ENCODE measurements at regions not wholly inside any gene's neighbourhood (a gene's known extent, or its start where the extent isn't known, plus 50 kb on each side); places are given as distances from the start of the nearest gene placed in this dataset.

DNA sequence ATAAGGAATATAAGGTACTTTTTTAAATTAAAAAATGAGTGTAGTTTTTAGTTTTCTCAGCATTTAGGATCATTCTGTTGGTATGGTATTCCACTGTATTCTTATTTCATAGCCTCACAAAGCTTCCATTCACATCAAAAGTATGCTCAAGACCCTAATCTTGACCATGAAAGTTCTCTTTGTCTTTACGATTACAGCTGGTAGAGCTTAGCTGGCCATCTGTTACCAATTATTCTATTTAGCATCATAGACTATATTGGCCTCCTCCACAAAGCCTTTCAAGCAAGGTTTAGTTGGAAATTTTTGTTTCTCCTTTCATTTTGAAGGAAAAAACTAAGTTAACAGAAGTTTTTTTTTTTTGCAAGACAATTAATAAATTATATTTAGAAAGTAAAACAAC is 245.1 kb downstream of the KCTD12 start:
- peak; percentile 40 for DNase-seq (ENCODE audit: low read depth)
- TF ChIP-seq, protein P1, sequence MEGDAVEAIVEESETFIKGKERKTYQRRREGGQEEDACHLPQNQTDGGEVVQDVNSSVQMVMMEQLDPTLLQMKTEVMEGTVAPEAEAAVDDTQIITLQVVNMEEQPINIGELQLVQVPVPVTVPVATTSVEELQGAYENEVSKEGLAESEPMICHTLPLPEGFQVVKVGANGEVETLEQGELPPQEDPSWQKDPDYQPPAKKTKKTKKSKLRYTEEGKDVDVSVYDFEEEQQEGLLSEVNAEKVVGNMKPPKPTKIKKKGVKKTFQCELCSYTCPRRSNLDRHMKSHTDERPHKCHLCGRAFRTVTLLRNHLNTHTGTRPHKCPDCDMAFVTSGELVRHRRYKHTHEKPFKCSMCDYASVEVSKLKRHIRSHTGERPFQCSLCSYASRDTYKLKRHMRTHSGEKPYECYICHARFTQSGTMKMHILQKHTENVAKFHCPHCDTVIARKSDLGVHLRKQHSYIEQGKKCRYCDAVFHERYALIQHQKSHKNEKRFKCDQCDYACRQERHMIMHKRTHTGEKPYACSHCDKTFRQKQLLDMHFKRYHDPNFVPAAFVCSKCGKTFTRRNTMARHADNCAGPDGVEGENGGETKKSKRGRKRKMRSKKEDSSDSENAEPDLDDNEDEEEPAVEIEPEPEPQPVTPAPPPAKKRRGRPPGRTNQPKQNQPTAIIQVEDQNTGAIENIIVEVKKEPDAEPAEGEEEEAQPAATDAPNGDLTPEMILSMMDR (IDR thresholded peaks at IDR 0.05; ENCODE audit: insufficient read depth, low read depth, low read length) = no peak
- H3K4me3 ChIP-seq (ENCODE audit: low read depth, low read length) = no peak overlapping the region

DNA sequence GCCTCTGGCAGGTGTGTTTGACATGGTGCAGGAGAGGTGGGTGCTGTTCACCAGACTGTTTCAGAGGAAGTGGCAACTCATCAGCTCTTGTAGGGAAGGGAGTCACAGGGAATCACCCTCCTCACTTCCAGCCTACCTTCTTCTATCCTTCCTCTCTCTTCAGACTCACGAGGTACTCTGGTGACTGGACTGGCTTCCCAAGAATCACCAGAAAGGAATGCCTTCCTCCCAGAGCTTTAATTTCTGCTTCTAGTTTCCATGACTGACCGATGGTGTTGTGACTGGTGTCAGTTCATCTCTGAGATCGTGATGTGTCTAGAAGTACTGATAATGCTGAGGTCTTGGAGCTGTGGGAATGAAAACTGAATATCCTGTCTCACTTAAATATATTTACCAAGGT is 247.3 kb downstream of the KCTD12 start:
- no peak for DNase-seq (ENCODE audit: low read depth)
- TF ChIP-seq, protein P1 (IDR thresholded peaks at IDR 0.05; ENCODE audit: insufficient read depth, low read depth, low read length) = no peak
- no peak overlapping the region for H3K4me3 ChIP-seq (ENCODE audit: low read depth, low read length)

GRCh38 chr13:76638181-76638580 is 248.0 kb downstream of the KCTD12 start:
- no peak for DNase-seq (ENCODE audit: low read depth)
- TF ChIP-seq, protein P1 (IDR thresholded peaks at IDR 0.05; ENCODE audit: insufficient read depth, low read depth, low read length) = no peak

GRCh38 chr13:76637641-76638141 is 248.5 kb downstream of the KCTD12 start:
- DNase-seq (ENCODE audit: low read depth) = peak; percentile 74
- TF ChIP-seq, protein P1 (IDR thresholded peaks at IDR 0.05; ENCODE audit: insufficient read depth, low read depth, low read length) = no peak

More at GRCh38 chr13:76638181-76638580, 248.0 kb downstream of the KCTD12 start:
- no peak overlapping the region for H3K4me3 ChIP-seq (ENCODE audit: low read depth, low read length)

DNA sequence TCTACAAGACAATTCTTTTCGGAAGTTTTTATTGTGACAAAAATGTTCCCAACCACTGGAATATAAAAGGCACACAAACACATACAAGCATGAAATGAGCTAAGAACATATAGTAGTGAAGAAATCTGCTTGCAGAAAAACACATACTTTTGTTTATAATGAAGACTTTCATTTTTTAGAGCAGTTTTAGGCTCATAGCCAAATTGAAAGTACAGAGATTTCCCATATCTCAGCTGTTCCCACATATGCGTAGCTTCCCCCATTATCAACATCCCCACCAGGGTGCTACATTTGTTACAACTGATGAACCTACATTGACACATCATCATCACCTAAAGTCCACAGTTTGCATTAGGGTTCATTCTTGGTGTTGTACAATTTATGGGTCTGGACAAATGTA is 249.4 kb downstream of the KCTD12 start:
- DNase-seq (ENCODE audit: low read depth) = no peak
- TF ChIP-seq, protein P1 (IDR thresholded peaks at IDR 0.05; ENCODE audit: insufficient read depth, low read depth, low read length) = no peak

More at GRCh38 chr13:76637641-76638141, 248.5 kb downstream of the KCTD12 start:
- no peak overlapping the region for H3K4me3 ChIP-seq (ENCODE audit: low read depth, low read length)

DNA sequence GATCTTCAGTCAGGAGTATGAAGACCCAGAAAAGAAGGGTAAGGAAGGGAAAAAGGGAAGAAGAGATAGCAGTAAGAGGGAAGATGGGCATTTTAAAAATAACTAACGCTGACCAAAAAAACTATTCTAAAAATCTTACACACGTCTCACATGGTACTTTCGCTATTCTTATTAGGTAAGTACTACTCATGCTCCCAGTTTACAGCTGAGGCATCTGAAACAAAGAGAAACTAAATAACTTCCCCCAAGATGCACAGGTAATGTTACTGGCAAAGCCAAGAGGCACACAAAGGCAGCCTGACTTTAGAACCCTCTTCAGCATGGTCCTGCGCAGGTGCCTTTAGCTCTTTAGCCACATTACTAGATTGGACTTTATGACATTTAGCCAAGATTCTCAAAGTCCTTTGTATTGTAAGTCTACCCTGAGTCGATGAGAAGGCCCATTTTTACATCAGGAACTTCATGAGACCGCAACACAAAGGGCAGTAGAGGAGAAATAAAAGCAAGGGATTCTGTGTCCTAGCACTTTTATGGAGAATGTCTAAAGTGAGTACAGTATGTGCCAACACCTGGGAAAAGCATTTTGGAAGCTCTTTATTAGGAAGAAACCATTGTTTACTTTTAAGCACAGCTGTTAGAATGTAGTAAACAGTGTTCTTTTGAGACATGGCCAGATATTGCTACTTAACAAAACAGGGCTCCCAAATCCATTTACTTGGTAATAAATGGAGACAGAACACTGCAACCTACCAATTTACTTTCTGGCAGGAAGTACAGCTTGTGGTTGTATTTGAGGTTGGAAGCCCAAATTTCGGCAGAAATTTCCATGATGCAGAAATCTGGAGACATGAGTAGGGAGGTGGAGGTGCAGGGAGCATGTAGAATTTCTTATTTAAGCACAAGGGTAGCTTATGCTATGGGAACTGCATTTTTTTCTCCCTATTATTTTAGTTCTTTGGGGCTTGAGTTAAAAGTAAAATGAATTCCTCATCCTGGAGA is 250.7 kb downstream of the KCTD12 start:
- TF ChIP-seq, protein P1 (IDR thresholded peaks at IDR 0.05; ENCODE audit: insufficient read depth, low read depth, low read length) = no peak
- H3K4me3 ChIP-seq (ENCODE audit: low read depth, low read length) = no peak overlapping the region
- DNase-seq (ENCODE audit: low read depth) = no peak

More for the DNA sequence above, 249.4 kb downstream of the KCTD12 start:
- H3K4me3 ChIP-seq (ENCODE audit: low read depth, low read length) = no peak overlapping the region
